ENCODE measurements at regions not wholly inside any gene's neighbourhood (a gene's known extent, or its start where the extent isn't known, plus 50 kb on each side); places are given as distances from the start of the nearest gene placed in this dataset.

GRCh38 chr10:106214243-106214642 is 950.3 kb downstream of the SORCS1 start:
- TF ChIP-seq CTCF (IDR thresholded peaks at IDR 0.05; ENCODE audit: low read depth, low read length) (no peak), EZH2phosphoT487 (IDR thresholded peaks at IDR 0.05; ENCODE audit: low read depth) (no peak)

Data from OCI-LY3 (cell line).